Thyroid gland (tissue), 4 donors: ENCODE measurements at regions not wholly inside any gene's neighbourhood (a gene's known extent, or its start where the extent isn't known, plus 50 kb on each side); places are given as distances from the start of the nearest gene placed in this dataset.

Experiments used
- CTCF ChIP-seq, 6 experiments: fragments of 200-600 bp in 3 of 6; fragments of 450-650 bp in 3 of 6; sonication (generic) in 3 of 6; IDR thresholded peaks; one replicate each; pipeline ENCODE4 v1.5.1; 2016 to 2019; ENCODE audit warnings: antibody characterized with exemption in 6 of 6, mild to moderate bottlenecking in 2 of 6, inconsistent platforms in 1 of 6, moderate library complexity in 1 of 6
- POLR2A ChIP-seq, 2 donors: fragments of 450-650 bp; IDR thresholded peaks; one replicate each; pipeline ENCODE4 v1.6.1; 2017; ENCODE audit warnings: antibody characterized with exemption in 2 of 2, mild to moderate bottlenecking in 2 of 2, moderate library complexity in 1 of 2

GRCh38 chr16:11403534-11403795 lies 58.2 kb downstream of the RMI2 start:
- TF ChIP-seq CTCF (IDR thresholded peaks at IDR 0.05) (no peak), POLR2A (IDR thresholded peaks at IDR 0.05) (no peak)
